Stimulated activated CD8-positive, alpha-beta memory T cell treated with anti-CD3 and anti-CD28 coated beads, Interleukin-15, amount 100 ng/mL, for 24 hours (primary cell): ENCODE measurements at regions not wholly inside any gene's neighbourhood (a gene's known extent, or its start where the extent isn't known, plus 50 kb on each side); places are given as distances from the start of the nearest gene placed in this dataset.
"Not testable (repeated sequence)": the region's sequence is repeated elsewhere in the genome, so short reads cannot be mapped to it uniquely, and the experiment has no call there.

Source experiments
- DNase-seq: peaks from one replicate; pipeline ENCODE4 v3.0.0-alpha.2; 2020; ENCODE audit warnings: low read depth

- DNase-seq, result no peak
Observed at GRCh38 chr16:85443531-85443930, 169.6 kb upstream of the GSE1 start.

- no peak for DNase-seq
Observed at GRCh38 chr16:85445064-85445778, 167.9 kb upstream of the GSE1 start.

DNA sequence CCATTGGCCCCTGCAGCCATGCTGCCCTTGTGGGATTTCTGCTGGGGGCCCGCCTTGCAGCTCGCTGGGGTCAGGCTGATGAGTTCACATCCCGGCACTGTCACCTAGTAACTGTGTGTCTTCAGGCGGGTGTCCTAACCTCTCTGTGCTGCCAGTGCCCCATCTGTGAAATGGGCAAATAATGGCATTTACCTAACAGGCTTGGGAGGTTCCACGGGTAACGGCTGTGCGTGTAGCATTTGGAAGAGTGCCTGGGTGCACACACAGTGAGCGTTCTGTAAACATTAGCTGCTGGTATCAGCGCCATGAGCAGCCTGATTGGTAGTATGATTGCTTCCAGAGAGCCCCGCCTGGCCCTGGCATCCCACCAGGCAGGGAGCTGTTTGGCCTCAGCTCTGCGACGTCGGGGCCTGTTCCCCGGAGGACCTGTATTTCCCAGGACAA is 167.3 kb upstream of the GSE1 start:
- no peak for DNase-seq

- no peak for DNase-seq
Observed at GRCh38 chr16:85446951-85447692, 166.0 kb upstream of the GSE1 start.

DNA sequence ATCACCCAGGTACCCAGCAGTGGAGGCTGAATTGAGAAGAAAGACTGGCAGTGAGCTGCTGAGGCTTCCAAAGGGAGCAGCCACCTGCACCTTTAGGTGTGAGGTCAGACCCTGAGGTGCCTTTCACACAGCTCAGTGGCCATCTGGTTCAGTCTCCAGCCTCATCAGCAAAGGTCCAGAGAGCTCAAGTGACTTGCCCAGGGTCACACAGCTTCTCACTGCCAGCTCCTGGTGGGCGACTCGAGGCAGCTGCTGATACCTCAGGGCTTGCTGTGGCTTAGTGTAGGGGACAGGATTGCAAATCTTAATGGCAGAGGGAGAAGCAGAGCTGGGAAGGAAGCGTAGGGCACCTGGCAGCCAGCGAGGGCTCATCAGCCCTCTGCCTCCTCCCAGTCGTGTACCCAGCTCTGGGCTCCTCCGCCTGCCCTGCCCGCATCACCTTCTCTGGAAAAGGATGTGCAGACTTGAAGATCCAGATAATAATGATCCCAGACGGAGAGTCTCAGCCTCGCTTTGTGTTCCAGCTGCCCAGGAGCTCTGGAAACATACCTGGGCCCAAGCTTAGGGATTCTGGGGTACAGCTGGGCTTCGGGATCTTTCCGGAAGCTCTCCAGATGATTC is 165.3 kb upstream of the GSE1 start:
- DNase-seq, result no peak

- DNase-seq, result no peak
Observed at GRCh38 chr16:85448557-85449190, 164.4 kb upstream of the GSE1 start.

DNA sequence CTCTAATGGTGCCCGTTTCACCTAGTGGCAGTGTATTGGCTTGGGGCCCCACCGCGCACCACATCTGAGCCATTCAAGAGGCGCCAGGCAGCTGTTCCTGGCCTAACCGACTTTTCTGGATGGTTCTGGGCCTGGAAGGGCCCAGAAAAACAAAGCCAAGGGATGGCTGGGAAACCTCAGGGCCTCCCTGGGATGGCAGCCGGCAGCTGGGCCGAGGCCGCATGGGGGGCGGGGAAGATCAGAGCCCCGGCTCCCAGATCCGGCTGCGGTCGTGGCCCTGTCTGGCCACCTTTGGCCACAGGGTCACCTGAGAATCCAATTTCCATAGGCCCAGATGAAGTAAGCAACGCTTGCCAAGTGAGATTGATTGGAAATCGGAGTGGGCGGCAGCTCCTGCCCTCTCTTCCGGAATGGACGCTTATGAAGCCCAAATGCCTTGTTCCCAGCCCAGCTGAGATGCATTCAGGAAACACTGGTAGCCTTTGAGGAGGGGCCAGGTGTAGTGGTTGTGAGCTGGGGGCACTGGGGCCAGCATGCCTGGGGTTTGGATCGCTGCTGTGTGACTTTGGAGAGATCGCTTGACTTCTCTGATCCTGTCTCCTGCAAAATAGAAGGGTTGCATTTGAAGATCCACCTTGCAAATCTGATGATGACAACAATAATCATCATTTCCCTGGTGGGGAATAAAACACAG is 163.8 kb upstream of the GSE1 start:
- no peak for DNase-seq

DNA sequence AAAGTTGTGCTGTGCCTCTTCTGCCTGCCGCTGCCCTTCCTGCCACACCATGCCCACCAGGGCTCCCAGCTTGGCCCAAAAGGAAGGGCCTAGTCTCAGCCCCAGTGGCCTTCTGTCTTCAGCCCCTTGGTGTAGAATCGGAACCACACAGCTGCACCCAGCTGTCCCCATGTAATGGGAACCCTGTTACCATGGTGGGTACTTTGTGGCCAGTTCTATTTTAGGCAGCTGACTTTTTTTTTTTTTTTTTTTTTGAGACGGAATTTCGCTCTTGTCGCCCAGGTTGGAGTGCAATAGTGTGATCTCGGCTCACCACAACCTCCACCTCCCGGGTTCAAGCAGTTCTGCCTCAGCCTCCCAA is 163.3 kb upstream of the GSE1 start:
- DNase-seq, result no peak

- not testable (repeated sequence) for DNase-seq
Observed at GRCh38 chr16:85451142-85451541, 162.0 kb upstream of the GSE1 start.

DNA sequence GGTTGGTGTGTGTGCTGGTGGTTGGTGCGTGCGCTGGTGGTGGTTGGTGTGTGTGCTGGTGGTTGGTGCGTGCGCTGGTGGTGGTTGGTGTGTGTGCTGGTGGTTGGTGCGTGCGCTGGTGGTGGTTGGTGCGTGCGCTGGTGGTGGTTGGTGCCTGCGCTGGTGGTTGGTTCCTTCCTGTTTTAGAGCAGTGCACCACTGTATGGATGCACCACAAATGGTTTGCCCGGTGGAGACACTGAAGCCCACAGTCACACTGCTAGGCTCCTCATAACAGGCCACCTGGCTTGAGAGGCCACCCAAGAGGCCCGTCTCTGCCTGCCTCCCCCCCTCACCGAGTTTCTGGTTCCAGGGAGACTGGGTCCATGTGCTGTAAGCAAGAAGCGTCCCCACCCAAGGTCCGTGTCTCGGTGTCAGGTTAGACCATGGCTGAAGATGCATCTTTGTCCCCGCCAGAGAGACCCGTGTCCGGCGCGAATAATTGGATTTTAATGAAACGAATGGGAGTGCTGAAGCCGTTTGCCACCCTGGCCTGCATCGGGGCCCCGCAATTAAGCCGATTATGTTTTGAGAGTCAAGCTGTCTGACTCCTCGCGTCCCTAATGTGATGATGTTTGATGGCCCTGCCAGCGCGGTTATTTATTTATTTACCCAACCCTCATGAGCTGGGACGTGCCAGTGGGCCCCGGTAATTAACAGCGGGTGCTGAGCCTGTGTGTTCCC is 161.3 kb upstream of the GSE1 start:
- no peak for DNase-seq

DNA sequence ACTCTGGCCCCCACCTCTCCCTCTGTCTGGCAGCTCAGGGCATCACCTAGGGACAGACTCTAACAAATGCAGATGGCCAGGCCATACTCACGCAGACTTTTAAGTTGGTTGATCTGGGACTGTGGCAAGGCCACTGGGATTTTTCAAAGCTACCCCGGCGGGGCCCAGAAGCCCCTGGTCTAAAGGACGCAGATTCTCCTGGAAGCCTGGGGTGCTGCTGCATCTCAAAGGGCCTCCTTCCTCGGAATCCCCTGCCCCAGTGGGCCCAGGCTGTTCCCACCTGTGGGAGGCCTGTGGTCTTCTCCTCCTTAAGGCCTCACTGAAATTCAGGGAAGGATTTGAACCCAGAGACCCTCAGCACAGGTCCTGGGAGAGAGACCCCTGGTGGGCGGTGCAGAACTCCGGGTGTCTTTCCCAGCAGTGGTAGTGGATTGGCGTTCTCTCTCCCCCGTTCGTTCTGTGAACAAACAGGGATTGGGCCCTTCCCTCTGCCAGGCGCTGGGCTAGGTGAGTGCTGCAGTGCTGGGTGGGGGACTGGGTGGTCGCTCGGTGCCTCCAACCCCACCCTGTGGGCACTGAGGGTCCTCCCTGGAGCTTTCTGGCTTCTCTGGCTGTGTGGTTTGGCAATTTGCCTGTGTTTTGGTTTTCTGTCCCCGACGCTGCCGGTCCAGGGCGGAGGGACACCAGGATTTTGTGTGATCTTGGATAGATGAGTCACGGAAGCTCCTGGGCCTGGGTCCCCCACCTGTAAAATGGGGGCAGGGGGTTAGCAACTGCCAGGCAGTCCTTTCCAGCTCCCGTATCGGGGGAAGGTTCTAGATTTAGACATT is 160.5 kb upstream of the GSE1 start:
- no peak for DNase-seq

- DNase-seq, result no peak
Observed at GRCh38 chr16:85453194-85453678, 159.9 kb upstream of the GSE1 start.

DNA sequence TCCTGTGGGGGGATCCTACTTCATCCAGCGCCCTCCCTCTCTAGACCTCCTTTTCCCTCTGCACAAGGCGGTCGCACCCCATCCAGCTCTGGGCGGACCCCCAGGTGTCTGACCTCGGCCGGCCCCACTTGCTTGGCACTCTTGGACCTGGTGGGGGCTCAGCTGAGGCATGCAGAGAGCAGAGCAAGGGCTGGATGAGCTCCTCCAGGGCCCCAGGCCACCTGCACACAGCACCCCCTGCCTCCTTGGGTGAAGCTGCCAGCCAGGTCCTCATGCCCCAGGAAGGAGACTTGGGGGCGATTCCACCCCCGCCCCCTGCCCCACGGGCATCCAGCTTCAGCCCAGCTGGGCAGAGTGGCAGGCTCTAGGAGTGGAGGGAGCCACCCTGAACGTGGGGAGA is 159.4 kb upstream of the GSE1 start:
- DNase-seq, result no peak

GRCh38 chr16:85454171-85454872 is 158.8 kb upstream of the GSE1 start:
- DNase-seq, result no peak

DNA sequence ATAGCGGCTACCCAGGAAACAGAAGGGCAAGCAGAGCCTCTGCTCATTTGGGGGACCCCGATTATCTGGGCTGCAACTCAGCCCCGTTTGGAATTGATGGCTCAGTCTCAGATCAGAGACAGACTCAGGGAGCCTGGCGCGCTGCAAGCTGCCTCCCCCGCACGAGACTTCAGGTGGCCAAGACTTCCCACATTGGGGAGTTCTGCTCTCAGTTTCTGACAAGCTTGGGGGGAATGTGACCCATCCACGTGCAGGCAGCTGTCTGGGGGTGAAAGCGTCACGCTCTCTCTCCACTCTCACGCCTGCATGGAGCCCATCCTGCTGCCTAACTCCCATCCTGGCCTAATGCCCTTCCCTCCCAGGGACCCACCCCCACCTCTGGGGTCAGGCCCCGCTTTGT is 157.6 kb upstream of the GSE1 start:
- no peak for DNase-seq

DNA sequence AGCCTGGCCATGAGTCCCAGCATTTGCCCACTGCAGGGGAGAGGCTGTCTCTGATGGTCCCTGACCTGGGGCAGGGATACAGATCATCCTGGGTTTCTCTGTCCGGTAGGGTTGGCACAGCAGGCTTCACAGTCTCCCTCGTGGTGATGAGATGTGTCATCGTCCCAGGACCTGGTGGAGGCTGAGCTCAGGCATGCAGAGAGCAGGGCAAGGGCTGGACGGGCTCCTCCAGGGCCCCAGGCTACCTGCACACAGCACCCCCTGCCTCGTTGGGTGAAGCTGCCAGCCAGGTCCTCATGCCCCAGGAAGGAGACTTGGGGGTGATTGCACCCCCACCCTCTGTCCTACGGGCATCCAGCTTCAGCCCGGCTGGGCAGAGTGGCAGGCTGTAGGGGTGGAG is 155.8 kb upstream of the GSE1 start:
- no peak for DNase-seq

DNA sequence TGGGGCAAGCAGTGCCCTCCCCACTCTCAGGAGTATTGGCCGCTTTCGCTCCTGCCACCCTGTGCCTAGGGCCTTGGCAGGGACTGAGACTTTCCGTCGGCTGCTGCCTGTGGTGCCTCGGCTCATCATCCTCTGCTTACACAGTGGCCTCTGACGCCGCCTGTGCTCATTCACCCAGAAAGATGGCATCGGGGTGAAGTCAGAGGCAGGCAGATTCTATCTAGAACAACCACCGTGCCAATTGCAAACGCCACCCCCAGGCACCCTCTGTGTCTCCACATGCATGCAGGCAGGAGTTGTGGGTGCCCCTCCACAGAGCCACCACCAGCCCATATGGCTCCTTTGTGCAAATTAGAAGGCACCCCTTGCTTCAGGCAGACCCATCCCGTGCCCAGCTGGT is 154.2 kb upstream of the GSE1 start:
- no peak for DNase-seq

GRCh38 chr16:85459529-85460251 is 153.4 kb upstream of the GSE1 start:
- no peak for DNase-seq
